Ishikawa (cell line): ENCODE measurements at regions not wholly inside any gene's neighbourhood (a gene's known extent, or its start where the extent isn't known, plus 50 kb on each side); places are given as distances from the start of the nearest gene placed in this dataset.

Experiments used
- CEBPB ChIP-seq: IDR thresholded peaks from 2 replicates; pipeline ENCODE4 v1.6.1; 2012
- CREB1 ChIP-seq: IDR thresholded peaks from 2 replicates; pipeline ENCODE4 v1.6.1; 2012; ENCODE audit warnings: low read depth
- EGR1 ChIP-seq: IDR thresholded peaks from 2 replicates; pipeline ENCODE4 v1.6.1; 2012
- EP300 ChIP-seq: IDR thresholded peaks from 2 replicates; pipeline ENCODE4 v1.6.1; 2012; ENCODE audit warnings: borderline replicate concordance
- FOXM1 ChIP-seq: IDR thresholded peaks from 2 replicates; pipeline ENCODE4 v1.6.1; 2012; ENCODE audit warnings: low read depth, borderline replicate concordance
- MAX ChIP-seq: IDR thresholded peaks from 2 replicates; pipeline ENCODE4 v1.6.1; 2012
- NFIC ChIP-seq: IDR thresholded peaks from 2 replicates; pipeline ENCODE4 v1.6.1; 2012
- RAD21 ChIP-seq: IDR thresholded peaks from 2 replicates; pipeline ENCODE4 v1.6.1; 2012; ENCODE audit warnings: low read depth
- REST ChIP-seq: IDR thresholded peaks from 2 replicates; pipeline ENCODE4 v1.6.1; 2012; ENCODE audit warnings: low read depth, mild to moderate bottlenecking
- TAF1 ChIP-seq: IDR thresholded peaks from 2 replicates; pipeline ENCODE4 v1.6.1; 2012; ENCODE audit warnings: low read depth, mild to moderate bottlenecking
- TCF12 ChIP-seq: IDR thresholded peaks from 2 replicates; pipeline ENCODE4 v1.6.1; 2012; ENCODE audit warnings: low read depth
- TEAD4 ChIP-seq: IDR thresholded peaks from 2 replicates; pipeline ENCODE4 v1.6.1; 2012
- USF1 ChIP-seq: IDR thresholded peaks from 2 replicates; pipeline ENCODE4 v1.6.1; 2012
- YY1 ChIP-seq: IDR thresholded peaks from 2 replicates; pipeline ENCODE4 v1.6.1; 2012; ENCODE audit warnings: low read depth
- ZBTB7A ChIP-seq: IDR thresholded peaks from 2 replicates; pipeline ENCODE4 v1.6.1; 2012; ENCODE audit warnings: low read depth

- TF ChIP-seq RAD21 (no peak), FOXM1 (no peak), YY1 (no peak), CREB1 (no peak), EP300 (no peak), MAX (no peak), TCF12 (no peak)
Observed at GRCh38 chr1:60374537-60374936, 301.0 kb upstream of the C1orf87 start.

GRCh38 chr1:60367532-60367931, 294.0 kb upstream of the C1orf87 start:
- TF ChIP-seq TEAD4 (no peak), ZBTB7A (no peak)

GRCh38 chr1:60359431-60359830, 285.9 kb upstream of the C1orf87 start:
- no peak for TF ChIP-seq NFIC
- no peak for TF ChIP-seq EGR1
- no peak for TF ChIP-seq USF1
- no peak for TF ChIP-seq MAX
- TF ChIP-seq REST = no peak
- no peak for TF ChIP-seq YY1
- TF ChIP-seq FOXM1 = no peak
- no peak for TF ChIP-seq CEBPB
- no peak for TF ChIP-seq TCF12
- no peak for TF ChIP-seq CREB1
- TF ChIP-seq TEAD4 = no peak
- no peak for TF ChIP-seq EP300
- TF ChIP-seq ZBTB7A = no peak
- no peak for TF ChIP-seq TAF1
- TF ChIP-seq RAD21 = no peak

- TF ChIP-seq EP300 (no peak), REST (no peak), MAX (no peak), YY1 (no peak), TAF1 (no peak), CEBPB (no peak), EGR1 (no peak), FOXM1 (no peak), NFIC (no peak), TEAD4 (no peak)
Observed at GRCh38 chr1:60350531-60350930, 277.0 kb upstream of the C1orf87 start.

- TF ChIP-seq REST (no peak), MAX (no peak), TEAD4 (no peak), YY1 (no peak), ZBTB7A (no peak), RAD21 (no peak), CREB1 (no peak), TCF12 (no peak), USF1 (no peak), CEBPB (no peak), TAF1 (no peak), EP300 (no peak), FOXM1 (no peak), NFIC (no peak), EGR1 (no peak)
Observed at GRCh38 chr1:60348884-60349283, 275.3 kb upstream of the C1orf87 start.
